MM.1S (cell line): ENCODE measurements at regions not wholly inside any gene's neighbourhood (a gene's known extent, or its start where the extent isn't known, plus 50 kb on each side); places are given as distances from the start of the nearest gene placed in this dataset.

Experiments used
- DNase-seq: peaks from one replicate; pipeline ENCODE4 v3.0.0-alpha.2; 2015
- H2AFZ ChIP-seq: fragments of 300-600 bp; sonication (generic); 2 replicates; pipeline ENCODE4 v1.6.0; 2016; ENCODE audit warnings: antibody characterized with exemption, low read length
- H3F3A ChIP-seq: fragments of 300-600 bp; sonication (generic); 2 replicates; pipeline ENCODE4 v1.6.1; 2016; ENCODE audit warnings: mild to moderate bottlenecking, antibody characterized with exemption, low read length, moderate library complexity, mixed read lengths; ENCODE audit not compliant: insufficient read depth
- H3K27ac ChIP-seq: fragments of 300-600 bp; sonication (generic); 2 replicates; pipeline ENCODE4 v1.5.1; 2016; ENCODE audit warnings: mild to moderate bottlenecking, low read length
- H3K27me3 ChIP-seq: fragments of 300-600 bp; sonication (generic); replicated peaks from 2 replicates; pipeline ENCODE4 v1.6.0; 2016; ENCODE audit warnings: low read length; ENCODE audit not compliant: insufficient read depth
- H3K36me3 ChIP-seq: fragments of 300-600 bp; sonication (generic); replicated peaks from 2 replicates; pipeline ENCODE4 v1.6.1; 2016; ENCODE audit warnings: mild to moderate bottlenecking, low read length, mixed read lengths; ENCODE audit not compliant: insufficient read depth
- H3K4me1 ChIP-seq: fragments of 300-600 bp; sonication (generic); 2 replicates; pipeline ENCODE4 v1.6.1; 2016; ENCODE audit warnings: low read length, mixed read lengths
- H3K4me2 ChIP-seq: fragments of 300-600 bp; sonication (generic); 2 replicates; pipeline ENCODE4 v1.6.0; 2016; ENCODE audit warnings: low read depth, low read length
- H3K4me3 ChIP-seq: fragments of 300-600 bp; sonication (generic); 2 replicates; pipeline ENCODE4 v1.5.1; 2016; ENCODE audit warnings: low read length, mixed read lengths
- H3K79me2 ChIP-seq: fragments of 300-600 bp; sonication (generic); 2 replicates; pipeline ENCODE4 v1.6.1; 2016; ENCODE audit warnings: mixed run types, low read length, mixed read lengths
- H3K9ac ChIP-seq: fragments of 300-600 bp; sonication (generic); 2 replicates; pipeline ENCODE4 v1.6.1; 2016; ENCODE audit warnings: low read length, mixed read lengths
- H3K9me2 ChIP-seq: fragments of 300-600 bp; sonication (generic); replicated peaks from 2 replicates; pipeline ENCODE4 v1.6.1; 2016; ENCODE audit warnings: mild to moderate bottlenecking, low read length, mixed read lengths; ENCODE audit not compliant: insufficient read depth
- H3K9me3 ChIP-seq: fragments of 300-600 bp; sonication (generic); replicated peaks from 2 replicates; pipeline ENCODE4 v1.6.1; 2016; ENCODE audit warnings: mild to moderate bottlenecking, low read length, mixed read lengths; ENCODE audit not compliant: insufficient read depth
- H4K20me1 ChIP-seq: fragments of 300-600 bp; sonication (generic); 2 replicates; pipeline ENCODE4 v1.6.1; 2016; ENCODE audit warnings: mild to moderate bottlenecking, low read length, moderate library complexity, mixed read lengths; ENCODE audit not compliant: insufficient read depth
- EZH2 ChIP-seq: fragments of 300-600 bp; sonication (generic); optimal IDR thresholded peaks from 2 replicates; pipeline ENCODE3; 2017; ENCODE audit warnings: low read depth, mild to moderate bottlenecking, antibody characterized with exemption, low read length, mixed read lengths
- EZH2phosphoT487 ChIP-seq: fragments of 300-600 bp; sonication (generic); IDR thresholded peaks from 2 replicates; pipeline ENCODE4 v1.6.1; 2018; ENCODE audit warnings: antibody characterized with exemption, low read length
- TF ChIP-seq, protein P1 (sequence below): fragments of 300-600 bp; sonication (generic); IDR thresholded peaks from 2 replicates; pipeline ENCODE4 v1.5.1; 2016; ENCODE audit warnings: antibody characterized with exemption, low read length, mixed read lengths

DNA sequence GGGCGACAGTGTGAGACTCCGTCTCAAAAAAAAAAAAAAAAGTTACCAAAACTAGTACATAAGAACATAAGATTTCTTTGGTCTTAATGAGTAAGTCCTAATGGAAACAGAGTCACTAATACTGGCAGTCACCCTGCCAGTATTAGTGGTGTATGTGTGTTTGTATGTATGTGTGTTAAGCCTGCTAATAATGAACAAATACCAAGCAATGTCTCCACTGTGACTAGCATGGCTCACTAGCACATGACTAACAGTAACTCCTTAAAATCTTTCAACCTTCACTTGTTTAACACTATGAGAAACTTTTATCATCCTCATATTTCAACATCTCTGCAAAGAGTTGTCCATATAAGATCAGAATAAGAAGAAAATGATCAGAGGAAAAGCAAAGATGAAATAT is 231.0 kb upstream of the ATP11B start:
- Histone ChIP-seq H3K4me1 (no peaks in the 10 kb centered on the region), H4K20me1 (no peaks in the 10 kb centered on the region), H2AFZ (no peak overlapping the region), H3K36me3 (no peaks in the 10 kb centered on the region), H3K4me2 (no peak overlapping the region), H3K27me3 (no peaks in the 10 kb centered on the region), H3K27ac (no peak overlapping the region), H3K9ac (no peak overlapping the region), H3K79me2 (no peaks in the 10 kb centered on the region), H3K9me3 (no peaks in the 10 kb centered on the region), H3K9me2 (no peaks in the 10 kb centered on the region), H3F3A (no peaks in the 10 kb centered on the region), H3K4me3 (no peak overlapping the region)
- no peak for DNase-seq
- TF ChIP-seq EZH2 (no peak), EZH2phosphoT487 (no peak)
- TF ChIP-seq, protein P1, sequence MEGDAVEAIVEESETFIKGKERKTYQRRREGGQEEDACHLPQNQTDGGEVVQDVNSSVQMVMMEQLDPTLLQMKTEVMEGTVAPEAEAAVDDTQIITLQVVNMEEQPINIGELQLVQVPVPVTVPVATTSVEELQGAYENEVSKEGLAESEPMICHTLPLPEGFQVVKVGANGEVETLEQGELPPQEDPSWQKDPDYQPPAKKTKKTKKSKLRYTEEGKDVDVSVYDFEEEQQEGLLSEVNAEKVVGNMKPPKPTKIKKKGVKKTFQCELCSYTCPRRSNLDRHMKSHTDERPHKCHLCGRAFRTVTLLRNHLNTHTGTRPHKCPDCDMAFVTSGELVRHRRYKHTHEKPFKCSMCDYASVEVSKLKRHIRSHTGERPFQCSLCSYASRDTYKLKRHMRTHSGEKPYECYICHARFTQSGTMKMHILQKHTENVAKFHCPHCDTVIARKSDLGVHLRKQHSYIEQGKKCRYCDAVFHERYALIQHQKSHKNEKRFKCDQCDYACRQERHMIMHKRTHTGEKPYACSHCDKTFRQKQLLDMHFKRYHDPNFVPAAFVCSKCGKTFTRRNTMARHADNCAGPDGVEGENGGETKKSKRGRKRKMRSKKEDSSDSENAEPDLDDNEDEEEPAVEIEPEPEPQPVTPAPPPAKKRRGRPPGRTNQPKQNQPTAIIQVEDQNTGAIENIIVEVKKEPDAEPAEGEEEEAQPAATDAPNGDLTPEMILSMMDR: no peak

DNA sequence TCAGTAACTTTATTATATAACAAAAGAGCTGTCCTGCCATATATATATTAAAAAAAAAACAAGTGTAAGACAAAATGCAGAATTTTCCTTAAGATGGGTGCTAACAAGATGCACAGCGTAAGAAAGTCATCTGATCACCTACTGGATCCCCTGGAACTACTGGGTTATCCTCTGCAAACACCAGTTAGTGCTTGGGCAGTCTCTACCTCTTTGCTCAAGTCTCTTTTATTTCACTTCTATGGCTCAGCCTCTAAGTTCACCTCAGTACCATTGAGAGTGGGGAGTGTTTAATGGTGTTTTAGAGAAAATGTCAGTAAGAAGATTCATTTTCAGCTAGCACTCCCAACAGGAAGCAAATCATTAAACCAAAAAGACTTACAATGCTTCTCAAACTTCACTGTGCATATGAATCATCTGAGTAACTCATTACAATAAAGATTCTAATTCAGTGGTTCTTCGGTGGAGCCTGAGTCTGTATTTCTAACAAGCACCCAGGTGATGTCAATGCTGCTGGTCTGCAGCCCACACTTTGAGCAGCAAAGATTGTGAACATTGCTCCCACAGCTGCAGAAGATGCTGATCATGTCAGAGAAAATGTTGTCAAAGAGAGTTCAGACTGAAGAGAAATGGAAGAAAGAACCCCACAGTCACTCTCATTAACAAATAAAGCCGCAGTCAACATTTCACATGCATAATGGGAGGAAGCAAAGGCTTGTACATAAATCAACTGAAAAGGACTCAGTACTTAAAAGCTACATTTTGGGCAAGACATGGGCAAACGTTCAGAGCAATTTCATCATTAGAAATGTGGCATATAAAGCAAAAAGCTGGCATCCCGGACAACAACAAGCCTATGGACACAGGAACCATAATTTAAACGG is 227.1 kb upstream of the ATP11B start:
- TF ChIP-seq, protein P1: no peak
- TF ChIP-seq EZH2 (no peak), EZH2phosphoT487 (no peak)
- Histone ChIP-seq H3K27me3 (no peaks in the 10 kb centered on the region), H3K9me2 (no peaks in the 10 kb centered on the region), H3K4me1 (no peaks in the 10 kb centered on the region), H4K20me1 (no peaks in the 10 kb centered on the region), H3K36me3 (no peaks in the 10 kb centered on the region), H3K79me2 (no peaks in the 10 kb centered on the region), H3K4me2 (no peak overlapping the region), H3F3A (no peaks in the 10 kb centered on the region), H3K9me3 (no peaks in the 10 kb centered on the region), H3K27ac (no peak overlapping the region), H2AFZ (no peak overlapping the region), H3K9ac (no peak overlapping the region), H3K4me3 (no peak overlapping the region)
- DNase-seq: no peak

DNA sequence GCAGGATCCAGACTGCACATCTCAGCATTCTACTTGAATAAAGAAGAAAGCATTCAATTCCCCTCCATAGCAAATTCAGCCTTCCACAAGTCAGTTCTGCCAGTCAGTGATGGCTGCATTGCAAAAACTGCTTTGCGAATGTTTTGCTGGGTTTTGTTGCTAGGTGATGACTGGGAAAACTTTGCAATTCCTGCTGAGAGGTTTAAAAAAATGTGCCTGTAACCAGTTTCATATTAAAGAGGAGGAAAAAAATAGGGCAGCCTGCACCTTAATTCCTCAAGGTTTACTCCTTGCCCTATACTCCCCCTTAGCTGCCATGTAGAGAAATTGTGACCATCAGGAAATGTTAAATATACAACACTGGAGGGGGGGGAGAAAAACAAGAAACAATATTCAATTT is 225.6 kb upstream of the ATP11B start:
- Histone ChIP-seq H3K9me3 (no peaks in the 10 kb centered on the region), H3K27me3 (no peaks in the 10 kb centered on the region), H3K4me2 (no peak overlapping the region), H3F3A (no peaks in the 10 kb centered on the region), H4K20me1 (no peaks in the 10 kb centered on the region), H3K36me3 (no peaks in the 10 kb centered on the region), H3K9ac (no peak overlapping the region), H3K9me2 (no peaks in the 10 kb centered on the region), H3K4me3 (no peak overlapping the region), H3K4me1 (no peaks in the 10 kb centered on the region), H3K27ac (no peak overlapping the region), H2AFZ (no peak overlapping the region), H3K79me2 (no peaks in the 10 kb centered on the region)
- DNase-seq: no peak
- TF ChIP-seq EZH2phosphoT487 (no peak), EZH2 (no peak)
- TF ChIP-seq, protein P1: no peak
